ENCODE measurements at regions not wholly inside any gene's neighbourhood (a gene's known extent, or its start where the extent isn't known, plus 50 kb on each side); places are given as distances from the start of the nearest gene placed in this dataset.

GRCh38 chr6:74091136-74091793 lies 395.3 kb downstream of the CD109 start:
- Histone ChIP-seq H3F3A (ENCODE audit: insufficient read depth, low read length) (no peaks in the 10 kb centered on the region), H3K4me2 (ENCODE audit: low read length) (no peak overlapping the region), H2AFZ (ENCODE audit: low read length) (no peak overlapping the region), H3K4me3 (ENCODE audit: low read depth, low read length, poor library complexity, severe bottlenecking) (no peak overlapping the region), H3K36me3 (ENCODE audit: insufficient read depth, low read length) (no peaks in the 10 kb centered on the region), H3K9me3 (ENCODE audit: low read length) (no peaks in the 10 kb centered on the region), H3K27me3 (ENCODE audit: insufficient read depth, low read length) (no peaks in the 10 kb centered on the region), H4K20me1 (ENCODE audit: insufficient read depth, low read length) (no peaks in the 10 kb centered on the region), H3K27ac (ENCODE audit: low read depth, low read length, poor library complexity, severe bottlenecking) (no peak overlapping the region), H3K9me2 (ENCODE audit: low read depth, low read length) (no peaks in the 10 kb centered on the region), H3K9ac (ENCODE audit: low read length) (no peak overlapping the region), H3K79me2 (ENCODE audit: insufficient read depth, low read length) (no peaks in the 10 kb centered on the region), H3K4me1 (ENCODE audit: insufficient read depth, low read length, severe bottlenecking) (no peaks in the 10 kb centered on the region)
- TF ChIP-seq CTCF (IDR thresholded peaks at IDR 0.05; ENCODE audit: low read length) (peak; percentile 81), EZH2 (IDR thresholded peaks at IDR 0.05; ENCODE audit: borderline replicate concordance, low read length) (no peak)

GRCh38 chr6:74087899-74088298 lies 391.9 kb downstream of the CD109 start:
- Histone ChIP-seq H3F3A (ENCODE audit: insufficient read depth, low read length) (no peaks in the 10 kb centered on the region), H3K36me3 (ENCODE audit: insufficient read depth, low read length) (no peaks in the 10 kb centered on the region), H3K9me2 (ENCODE audit: low read depth, low read length) (no peaks in the 10 kb centered on the region), H3K9me3 (ENCODE audit: low read length) (no peaks in the 10 kb centered on the region), H2AFZ (ENCODE audit: low read length) (no peak overlapping the region), H3K79me2 (ENCODE audit: insufficient read depth, low read length) (no peaks in the 10 kb centered on the region), H3K4me1 (ENCODE audit: insufficient read depth, low read length, severe bottlenecking) (no peaks in the 10 kb centered on the region), H3K27me3 (ENCODE audit: insufficient read depth, low read length) (no peaks in the 10 kb centered on the region), H3K4me3 (ENCODE audit: low read depth, low read length, poor library complexity, severe bottlenecking) (no peak overlapping the region), H3K9ac (ENCODE audit: low read length) (no peak overlapping the region), H4K20me1 (ENCODE audit: insufficient read depth, low read length) (no peaks in the 10 kb centered on the region), H3K27ac (ENCODE audit: low read depth, low read length, poor library complexity, severe bottlenecking) (no peak overlapping the region), H3K4me2 (ENCODE audit: low read length) (no peak overlapping the region)
- no peak for TF ChIP-seq EZH2 (IDR thresholded peaks at IDR 0.05; ENCODE audit: borderline replicate concordance, low read length)
- TF ChIP-seq CTCF (IDR thresholded peaks at IDR 0.05; ENCODE audit: low read length) = no peak

GRCh38 chr6:74075896-74076295 lies 379.9 kb downstream of the CD109 start:
- Histone ChIP-seq H3F3A (ENCODE audit: insufficient read depth, low read length) (no peaks in the 10 kb centered on the region), H3K9ac (ENCODE audit: low read length) (no peak overlapping the region), H3K36me3 (ENCODE audit: insufficient read depth, low read length) (no peaks in the 10 kb centered on the region), H3K4me1 (ENCODE audit: insufficient read depth, low read length, severe bottlenecking) (no peaks in the 10 kb centered on the region), H3K4me3 (ENCODE audit: low read depth, low read length, poor library complexity, severe bottlenecking) (no peak overlapping the region), H3K9me3 (ENCODE audit: low read length) (no peaks in the 10 kb centered on the region), H3K27me3 (ENCODE audit: insufficient read depth, low read length) (no peaks in the 10 kb centered on the region), H3K9me2 (ENCODE audit: low read depth, low read length) (no peaks in the 10 kb centered on the region), H2AFZ (ENCODE audit: low read length) (no peak overlapping the region), H3K79me2 (ENCODE audit: insufficient read depth, low read length) (no peaks in the 10 kb centered on the region), H3K27ac (ENCODE audit: low read depth, low read length, poor library complexity, severe bottlenecking) (no peak overlapping the region), H3K4me2 (ENCODE audit: low read length) (no peak overlapping the region), H4K20me1 (ENCODE audit: insufficient read depth, low read length) (no peaks in the 10 kb centered on the region)
- no peak for TF ChIP-seq EZH2 (IDR thresholded peaks at IDR 0.05; ENCODE audit: borderline replicate concordance, low read length)

- Histone ChIP-seq H3K9me3 (ENCODE audit: low read length) (no peaks in the 10 kb centered on the region), H4K20me1 (ENCODE audit: insufficient read depth, low read length) (no peaks in the 10 kb centered on the region), H3K79me2 (ENCODE audit: insufficient read depth, low read length) (no peaks in the 10 kb centered on the region), H3K9ac (ENCODE audit: low read length) (no peak overlapping the region), H3F3A (ENCODE audit: insufficient read depth, low read length) (no peaks in the 10 kb centered on the region), H3K4me3 (ENCODE audit: low read depth, low read length, poor library complexity, severe bottlenecking) (no peak overlapping the region), H2AFZ (ENCODE audit: low read length) (no peak overlapping the region), H3K9me2 (ENCODE audit: low read depth, low read length) (no peaks in the 10 kb centered on the region), H3K4me2 (ENCODE audit: low read length) (no peak overlapping the region), H3K4me1 (ENCODE audit: insufficient read depth, low read length, severe bottlenecking) (no peaks in the 10 kb centered on the region), H3K27ac (ENCODE audit: low read depth, low read length, poor library complexity, severe bottlenecking) (no peak overlapping the region), H3K27me3 (ENCODE audit: insufficient read depth, low read length) (no peaks in the 10 kb centered on the region), H3K36me3 (ENCODE audit: insufficient read depth, low read length) (no peaks in the 10 kb centered on the region)
- TF ChIP-seq CTCF (IDR thresholded peaks at IDR 0.05; ENCODE audit: low read length) (no peak), EZH2 (IDR thresholded peaks at IDR 0.05; ENCODE audit: borderline replicate concordance, low read length) (no peak)
Observed at GRCh38 chr6:74075323-74075722, 379.3 kb downstream of the CD109 start.
